Keratinocyte (primary cell): ENCODE measurements at regions not wholly inside any gene's neighbourhood (a gene's known extent, or its start where the extent isn't known, plus 50 kb on each side); places are given as distances from the start of the nearest gene placed in this dataset.

Experiments
- DNase-seq: peaks from one replicate; pipeline ENCODE4 v3.0.0-alpha.2; 2011; ENCODE audit warnings: low read depth, missing footprints, low spot score
- FAIRE-seq: peaks from 2 replicates; lab custom pipeline; 2011; peaks lifted over from hg19 to GRCh38; lab: Jason Lieb, UNC
- H2AFZ ChIP-seq: 2 replicates; pipeline ENCODE4 v1.6.0; 2012; ENCODE audit warnings: low read length, control low read depth, inconsistent platforms; ENCODE audit not compliant: control insufficient read depth
- H3K27ac ChIP-seq: 2 replicates; pipeline ENCODE4 v1.5.1; 2011; ENCODE audit warnings: low read length; ENCODE audit not compliant: control insufficient read depth, insufficient read depth
- H3K27me3 ChIP-seq: 3 replicates; pipeline ENCODE4 v1.6.0; 2011; ENCODE audit warnings: low read length; ENCODE audit not compliant: control insufficient read depth, insufficient read depth; ENCODE audit errors: extremely low read depth
- H3K36me3 ChIP-seq, 2 experiments: 2 replicates in 1 of 2; 3 replicates in 1 of 2; pipeline ENCODE4 v1.5.1; 2011; ENCODE audit warnings: low read length in 2 of 2, mild to moderate bottlenecking in 1 of 2; ENCODE audit not compliant: control insufficient read depth in 2 of 2, insufficient read depth in 2 of 2; ENCODE audit errors: extremely low read depth in 1 of 2
- H3K4me1 ChIP-seq: 3 replicates; pipeline ENCODE4 v1.5.1; 2011; ENCODE audit warnings: low read length; ENCODE audit not compliant: control insufficient read depth, insufficient read depth; ENCODE audit errors: extremely low read depth
- H3K4me2 ChIP-seq: 3 replicates; pipeline ENCODE4 v1.6.0; 2011; ENCODE audit warnings: low read depth, low read length; ENCODE audit not compliant: control insufficient read depth, insufficient read depth; ENCODE audit errors: extremely low read depth
- H3K4me3 ChIP-seq, 3 experiments: fragments of 200-600 bp in 1 of 3; sonication (generic) in 1 of 3; 2 replicates in 2 of 3; 3 replicates in 1 of 3; pipeline ENCODE4 v1.5.1; 2011 to 2016; ENCODE audit warnings: low read length in 3 of 3, mild to moderate bottlenecking in 3 of 3, control low read depth in 2 of 3, inconsistent platforms in 1 of 3, low read depth in 1 of 3, mixed read lengths in 1 of 3, mixed run types in 1 of 3, moderate library complexity in 1 of 3; ENCODE audit not compliant: control insufficient read depth in 2 of 3, insufficient read depth in 2 of 3; ENCODE audit errors: extremely low read depth in 1 of 3
- H3K79me2 ChIP-seq: 2 replicates; pipeline ENCODE4 v1.6.0; 2012; ENCODE audit warnings: low read length; ENCODE audit not compliant: control insufficient read depth, insufficient read depth
- H3K9ac ChIP-seq: 3 replicates; pipeline ENCODE4 v1.6.0; 2011; ENCODE audit warnings: low read length; ENCODE audit not compliant: control insufficient read depth, insufficient read depth; ENCODE audit errors: extremely low read depth
- H3K9me1 ChIP-seq: 3 replicates; pipeline ENCODE4 v1.6.0; 2011; ENCODE audit warnings: low read length; ENCODE audit not compliant: control insufficient read depth, insufficient read depth; ENCODE audit errors: extremely low read depth
- H3K9me3 ChIP-seq: 2 replicates; pipeline ENCODE4 v1.5.1; 2012; ENCODE audit warnings: low read depth, low read length; ENCODE audit not compliant: control insufficient read depth
- H4K20me1 ChIP-seq: 3 replicates; pipeline ENCODE4 v1.6.0; 2011; ENCODE audit warnings: low read length; ENCODE audit not compliant: control insufficient read depth, insufficient read depth; ENCODE audit errors: extremely low read depth
- EZH2 ChIP-seq: IDR thresholded peaks from one replicate; pipeline ENCODE4 v1.6.1; 2012; ENCODE audit warnings: inconsistent platforms, mild to moderate bottlenecking, low read length, moderate library complexity
- dilution Hi-C: fragments of 300-500 bp; cut with MboI; formaldehyde crosslinking; loops from one replicate; pipeline ENCODE4 v1.7.0; 2020; ENCODE audit warnings: low sequenced_read_pairs; ENCODE audit not compliant: extremely low pct_ligation_motif_present
- TF ChIP-seq, protein P1 (sequence below), 3 experiments: IDR thresholded peaks in 1 of 3; conservative IDR thresholded peaks in 1 of 3; optimal IDR thresholded peaks in 1 of 3; 2 replicates in 2 of 3; 3 replicates in 1 of 3; pipeline versions ENCODE3 to v1.5.1; 2011; ENCODE audit warnings: low read length in 3 of 3, mild to moderate bottlenecking in 3 of 3, moderate library complexity in 2 of 3, control low read depth in 1 of 3, inconsistent platforms in 1 of 3; ENCODE audit not compliant: insufficient read depth in 2 of 3; ENCODE audit errors: extremely low read depth in 1 of 3

DNA sequence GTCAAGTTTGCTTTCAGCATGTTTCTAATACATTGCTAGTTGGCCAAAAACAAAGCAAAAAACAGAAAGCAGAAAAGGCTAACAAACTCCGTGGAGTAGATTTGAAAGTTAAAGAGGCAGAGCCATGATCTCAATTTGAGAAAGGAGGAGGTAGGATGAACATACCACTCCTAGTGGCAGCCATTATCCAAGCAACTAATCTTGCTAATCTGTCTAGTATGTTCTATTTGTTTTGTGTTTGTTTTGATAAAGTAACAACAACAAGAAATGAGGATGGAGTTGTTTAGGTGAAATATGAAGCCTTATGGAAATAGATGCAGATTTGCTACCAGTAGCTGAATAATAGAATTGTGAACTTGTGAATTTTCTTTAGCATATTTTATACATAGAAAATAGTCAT is 295.5 kb upstream of the PRDM1 start:
- no peak overlapping the region for H3K9ac ChIP-seq
- no peaks in the 10 kb centered on the region for H4K20me1 ChIP-seq
- H3K9me1 ChIP-seq = no peaks in the 10 kb centered on the region
- DNase-seq (no peak), FAIRE-seq (peak; percentile 48)
- no peak overlapping the region for H3K4me2 ChIP-seq
- TF ChIP-seq EZH2 = no peak
- TF ChIP-seq, protein P1, sequence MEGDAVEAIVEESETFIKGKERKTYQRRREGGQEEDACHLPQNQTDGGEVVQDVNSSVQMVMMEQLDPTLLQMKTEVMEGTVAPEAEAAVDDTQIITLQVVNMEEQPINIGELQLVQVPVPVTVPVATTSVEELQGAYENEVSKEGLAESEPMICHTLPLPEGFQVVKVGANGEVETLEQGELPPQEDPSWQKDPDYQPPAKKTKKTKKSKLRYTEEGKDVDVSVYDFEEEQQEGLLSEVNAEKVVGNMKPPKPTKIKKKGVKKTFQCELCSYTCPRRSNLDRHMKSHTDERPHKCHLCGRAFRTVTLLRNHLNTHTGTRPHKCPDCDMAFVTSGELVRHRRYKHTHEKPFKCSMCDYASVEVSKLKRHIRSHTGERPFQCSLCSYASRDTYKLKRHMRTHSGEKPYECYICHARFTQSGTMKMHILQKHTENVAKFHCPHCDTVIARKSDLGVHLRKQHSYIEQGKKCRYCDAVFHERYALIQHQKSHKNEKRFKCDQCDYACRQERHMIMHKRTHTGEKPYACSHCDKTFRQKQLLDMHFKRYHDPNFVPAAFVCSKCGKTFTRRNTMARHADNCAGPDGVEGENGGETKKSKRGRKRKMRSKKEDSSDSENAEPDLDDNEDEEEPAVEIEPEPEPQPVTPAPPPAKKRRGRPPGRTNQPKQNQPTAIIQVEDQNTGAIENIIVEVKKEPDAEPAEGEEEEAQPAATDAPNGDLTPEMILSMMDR (optimal IDR thresholded peaks at IDR 0.05 in 1 of 3, IDR thresholded peaks at IDR 0.05 in 1 of 3, conservative IDR thresholded peaks at IDR 0.05 in 1 of 3; ENCODE audit: extremely low read depth in 1 of 3, insufficient read depth in 2 of 3, low read length in 3 of 3) = peak in 2 of 3 experiments; percentile 8 to 15
- H2AFZ ChIP-seq = peak overlapping the region; percentile 44
- H3K27ac ChIP-seq = no peak overlapping the region
- H3K79me2 ChIP-seq = no peaks in the 10 kb centered on the region
- H3K27me3 ChIP-seq = no peaks in the 10 kb centered on the region
- H3K4me3 ChIP-seq = no peak overlapping the region
- no peaks in the 10 kb centered on the region for H3K9me3 ChIP-seq
- peaks cover 21% of the 10 kb centered on the region for H3K4me1 ChIP-seq
- dilution Hi-C loops = no loop called here
- no peaks in the 10 kb centered on the region for H3K36me3 ChIP-seq

DNA sequence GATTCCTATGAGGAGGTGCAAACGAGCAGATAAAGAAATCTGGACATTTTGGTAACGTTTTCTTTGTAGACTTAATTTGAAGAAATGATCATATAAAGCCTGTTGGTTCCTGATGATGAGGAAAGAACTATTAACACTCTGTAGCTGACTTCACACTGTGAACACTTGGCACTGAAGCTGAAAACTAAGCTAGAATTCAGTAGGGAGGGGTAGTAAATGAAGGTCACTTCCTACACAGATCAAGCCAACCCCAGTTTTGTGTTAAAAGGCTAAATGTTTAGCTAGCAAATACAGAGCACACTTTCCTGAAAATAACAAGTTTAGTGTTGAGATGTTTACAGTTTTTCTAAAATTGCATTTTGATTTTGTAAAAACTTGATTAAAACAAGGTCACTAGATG is 296.2 kb upstream of the PRDM1 start:
- Histone ChIP-seq H2AFZ (no peak overlapping the region), H3K27me3 (no peaks in the 10 kb centered on the region), H4K20me1 (no peaks in the 10 kb centered on the region), H3K4me3 (no peak overlapping the region), H3K4me2 (no peak overlapping the region), H3K9ac (no peak overlapping the region), H3K36me3 (no peaks in the 10 kb centered on the region), H3K9me1 (no peaks in the 10 kb centered on the region), H3K27ac (no peak overlapping the region), H3K79me2 (no peaks in the 10 kb centered on the region), H3K9me3 (no peaks in the 10 kb centered on the region), H3K4me1 (peaks cover 21% of the 10 kb centered on the region)
- FAIRE-seq (peak; percentile 34), DNase-seq (no peak)
- TF ChIP-seq, protein P1 (optimal IDR thresholded peaks at IDR 0.05 in 1 of 3, IDR thresholded peaks at IDR 0.05 in 1 of 3, conservative IDR thresholded peaks at IDR 0.05 in 1 of 3; ENCODE audit: extremely low read depth in 1 of 3, insufficient read depth in 2 of 3, low read length in 3 of 3) = no peak
- no peak for TF ChIP-seq EZH2
- dilution Hi-C loops = no loop called here
